GM12891 (cell line): ENCODE measurements at regions not wholly inside any gene's neighbourhood (a gene's known extent, or its start where the extent isn't known, plus 50 kb on each side); places are given as distances from the start of the nearest gene placed in this dataset.

Experiments
- PAX5 ChIP-seq: IDR thresholded peaks from 2 replicates; pipeline ENCODE4 v1.6.1; 2011; ENCODE audit warnings: low read length, moderate library complexity, mild to moderate bottlenecking; ENCODE audit not compliant: insufficient read depth, severe bottlenecking
- POLR2A ChIP-seq: IDR thresholded peaks from 2 replicates; pipeline ENCODE4 v1.6.1; 2011; ENCODE audit warnings: low read depth, low read length, control low read depth
- POLR2AphosphoS5 ChIP-seq: IDR thresholded peaks from 2 replicates; pipeline ENCODE4 v1.6.1; 2011; ENCODE audit warnings: low read depth, low read length, control low read depth
- POU2F2 ChIP-seq: IDR thresholded peaks from 2 replicates; pipeline ENCODE4 v1.6.1; 2011; ENCODE audit warnings: low read depth, mild to moderate bottlenecking, control low read depth, low read length, moderate library complexity
- SPI1 ChIP-seq: IDR thresholded peaks from 2 replicates; pipeline ENCODE4 v1.6.1; 2011; ENCODE audit warnings: low read depth, low read length, control low read depth
- TAF1 ChIP-seq: IDR thresholded peaks from 2 replicates; pipeline ENCODE4 v1.6.1; 2011; ENCODE audit warnings: low read depth, low read length, control low read depth

- TF ChIP-seq POLR2AphosphoS5 (no peak), POLR2A (no peak), TAF1 (no peak), SPI1 (no peak), POU2F2 (no peak), PAX5 (no peak)
Measured at GRCh38 chr13:109479534-109479933, 306.8 kb downstream of the IRS2 start.
